ENCODE measurements at regions not wholly inside any gene's neighbourhood (a gene's known extent, or its start where the extent isn't known, plus 50 kb on each side); places are given as distances from the start of the nearest gene placed in this dataset.
"Not testable (repeated sequence)": the region's sequence is repeated elsewhere in the genome, so short reads cannot be mapped to it uniquely, and the experiment has no call there.

- no peak for DNase-seq (ENCODE audit: low read depth)
These were observed 68.1 kb upstream of the CEP85L start for GRCh38 chr6:118719351-118720124.

GRCh38 chr6:118718903-118719302 lies 67.5 kb upstream of the CEP85L start:
- no peak for DNase-seq (ENCODE audit: low read depth)

GRCh38 chr6:118718297-118718696 lies 66.9 kb upstream of the CEP85L start:
- no peak for DNase-seq (ENCODE audit: low read depth)

- no peak for DNase-seq (ENCODE audit: low read depth)
These were observed 65.7 kb upstream of the CEP85L start for GRCh38 chr6:118717106-118717505.

GRCh38 chr6:118715907-118716306 lies 64.5 kb upstream of the CEP85L start:
- not testable (repeated sequence) for DNase-seq (ENCODE audit: low read depth)

GRCh38 chr6:118715376-118715775 lies 64.0 kb upstream of the CEP85L start:
- no peak for DNase-seq (ENCODE audit: low read depth)

- DNase-seq (ENCODE audit: low read depth), result no peak
These were observed 63.4 kb upstream of the CEP85L start for GRCh38 chr6:118714756-118715155.

- DNase-seq (ENCODE audit: low read depth), result no peak
These were observed 61.6 kb upstream of the CEP85L start for GRCh38 chr6:118712969-118713368.

DNA sequence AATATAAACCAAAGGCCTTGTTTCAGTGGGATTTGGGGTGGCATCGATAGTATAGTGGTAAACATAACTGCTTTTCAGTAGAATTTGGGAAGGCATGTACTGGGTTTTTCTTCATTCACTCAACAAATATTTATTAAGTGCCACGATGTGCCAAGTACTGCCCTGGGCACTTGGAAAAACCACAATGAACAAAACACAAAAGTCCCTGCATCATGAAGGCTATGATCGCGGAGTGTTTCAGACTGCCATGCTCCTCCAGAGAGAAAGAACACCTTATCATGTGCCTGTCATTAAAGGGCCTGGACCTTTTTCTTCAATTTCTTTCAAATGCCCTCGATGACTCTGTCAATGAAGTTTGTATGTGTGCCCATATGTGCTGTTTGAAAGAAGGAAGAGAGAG lies 59.2 kb upstream of the CEP85L start:
- no peak for DNase-seq (ENCODE audit: low read depth)

GRCh38 chr6:118709859-118710350 lies 58.5 kb upstream of the CEP85L start:
- DNase-seq (ENCODE audit: low read depth), result peak; percentile 46

DNA sequence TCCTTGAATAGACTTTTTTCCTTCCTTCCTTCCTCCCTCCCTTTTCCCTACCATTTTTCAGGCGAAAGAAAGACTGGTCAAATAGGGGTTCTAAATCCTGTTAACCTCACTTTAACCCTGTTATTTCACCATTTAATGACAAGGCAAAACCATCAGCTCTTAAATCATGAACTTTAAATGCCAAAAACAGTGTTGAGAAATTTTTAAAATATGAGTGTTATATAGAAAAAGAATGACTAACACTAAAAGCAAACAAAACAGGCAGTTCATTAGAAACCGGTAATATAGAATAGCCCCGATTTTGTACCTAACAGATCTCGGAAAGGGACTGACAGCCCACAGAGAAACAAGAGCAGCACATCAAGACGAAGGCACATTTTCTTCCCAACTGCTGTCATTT lies 57.4 kb upstream of the CEP85L start:
- DNase-seq (ENCODE audit: low read depth), result no peak

GRCh38 chr6:118708055-118708454 lies 56.7 kb upstream of the CEP85L start:
- DNase-seq (ENCODE audit: low read depth), result no peak

GRCh38 chr6:118706702-118707101 lies 55.3 kb upstream of the CEP85L start:
- no peak for DNase-seq (ENCODE audit: low read depth)

GRCh38 chr6:118705544-118706491 lies 54.4 kb upstream of the CEP85L start:
- no peak for DNase-seq (ENCODE audit: low read depth)

DNA sequence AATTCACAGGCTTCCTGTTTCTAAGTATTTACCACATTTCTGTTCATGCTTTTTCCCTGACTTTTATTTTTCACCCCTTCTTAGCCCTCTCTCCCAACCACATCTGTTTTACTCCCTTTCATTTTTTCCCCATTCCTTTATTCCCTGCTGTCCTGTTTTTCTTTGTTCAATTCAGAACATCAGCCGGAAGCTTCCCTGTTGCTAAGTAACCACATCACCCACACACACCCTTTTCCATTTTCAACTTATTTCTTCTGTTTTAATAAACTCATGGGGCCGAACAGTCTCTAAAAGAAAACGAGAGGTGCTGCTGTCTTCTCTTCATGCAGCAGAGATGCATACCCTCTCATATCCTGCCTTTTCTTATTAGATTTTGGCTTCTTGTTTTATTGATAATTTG lies 53.5 kb upstream of the CEP85L start:
- no peak for DNase-seq (ENCODE audit: low read depth)

DNA sequence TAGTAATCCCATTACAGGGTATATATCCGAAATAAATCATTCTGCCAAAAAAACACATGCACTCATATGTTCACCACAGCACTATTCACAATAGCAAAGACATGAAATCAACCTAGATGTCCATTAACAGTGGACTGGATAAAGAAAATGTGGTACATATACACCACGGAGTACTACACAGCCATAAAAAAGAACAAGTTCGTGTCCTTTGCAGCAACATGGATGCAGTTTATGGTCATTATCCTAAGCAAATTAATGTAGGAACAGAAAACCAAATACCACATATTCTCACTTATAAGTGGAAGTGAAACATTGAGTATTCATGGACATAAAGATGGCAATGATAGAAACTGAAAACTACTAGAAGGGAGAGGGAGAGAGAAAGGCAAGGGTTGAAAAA lies 49.9 kb upstream of the CEP85L start:
- DNase-seq (ENCODE audit: low read depth), result not testable (repeated sequence)

Data from activated T-cell treated with anti-CD3 and anti-CD28 coated beads for 1 hour (primary cell).